ENCODE measurements at regions not wholly inside any gene's neighbourhood (a gene's known extent, or its start where the extent isn't known, plus 50 kb on each side); places are given as distances from the start of the nearest gene placed in this dataset.

DNA sequence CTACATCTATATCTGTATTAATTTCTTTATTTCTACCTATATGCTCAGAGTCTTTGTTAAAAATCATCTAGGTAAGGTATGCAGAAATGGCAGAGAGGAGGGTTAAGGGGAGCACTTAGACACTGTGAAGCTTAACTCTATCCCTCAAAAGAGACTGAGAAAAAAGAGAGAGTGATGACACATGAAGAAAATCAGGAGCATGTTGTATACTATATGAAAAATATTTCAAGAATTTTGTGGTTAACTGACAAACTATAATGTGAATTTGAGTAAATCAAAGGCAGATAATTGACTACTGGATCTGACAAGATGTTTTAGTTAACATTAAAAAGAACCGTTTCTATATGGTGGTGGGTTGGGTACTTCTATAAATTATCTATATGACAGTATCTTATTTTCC, 1814.2 kb upstream of the SEL1L start (continued):
- TF ChIP-seq, protein P1, sequence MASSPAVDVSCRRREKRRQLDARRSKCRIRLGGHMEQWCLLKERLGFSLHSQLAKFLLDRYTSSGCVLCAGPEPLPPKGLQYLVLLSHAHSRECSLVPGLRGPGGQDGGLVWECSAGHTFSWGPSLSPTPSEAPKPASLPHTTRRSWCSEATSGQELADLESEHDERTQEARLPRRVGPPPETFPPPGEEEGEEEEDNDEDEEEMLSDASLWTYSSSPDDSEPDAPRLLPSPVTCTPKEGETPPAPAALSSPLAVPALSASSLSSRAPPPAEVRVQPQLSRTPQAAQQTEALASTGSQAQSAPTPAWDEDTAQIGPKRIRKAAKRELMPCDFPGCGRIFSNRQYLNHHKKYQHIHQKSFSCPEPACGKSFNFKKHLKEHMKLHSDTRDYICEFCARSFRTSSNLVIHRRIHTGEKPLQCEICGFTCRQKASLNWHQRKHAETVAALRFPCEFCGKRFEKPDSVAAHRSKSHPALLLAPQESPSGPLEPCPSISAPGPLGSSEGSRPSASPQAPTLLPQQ (tag by site-specific recombination; IDR thresholded peaks at IDR 0.05), result no peak
- no peak for TF ChIP-seq ZNF266 (tag by site-specific recombination; IDR thresholded peaks at IDR 0.05; ENCODE audit: low read depth)

DNA sequence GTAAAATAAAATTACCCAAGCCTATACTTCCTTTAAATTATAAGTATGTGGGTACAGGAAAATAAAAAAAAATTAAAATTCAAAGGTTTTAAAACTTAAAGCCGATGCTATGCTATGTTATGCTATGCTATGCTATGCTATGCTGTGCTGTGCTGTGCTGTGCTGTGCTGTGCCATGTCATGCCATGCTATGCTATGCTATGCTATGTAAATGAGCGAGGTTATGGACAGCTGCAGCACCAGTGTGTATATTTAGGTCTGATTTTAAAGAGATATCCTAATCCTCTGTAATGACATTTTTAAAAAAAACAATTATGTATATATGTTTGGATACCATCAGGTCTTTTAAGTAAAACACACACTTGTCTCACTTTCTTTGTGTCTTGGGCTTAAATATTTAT, 1822.0 kb upstream of the SEL1L start:
- ChIA-PET CTCF (no interaction called here), POLR2A (no interaction called here)
- no peaks in the 10 kb centered on the region for H3K9me3 ChIP-seq (ENCODE audit: control insufficient read depth, insufficient read depth, low read depth, low read length)
- H3K4me3 ChIP-seq (ENCODE audit: low read depth, low read length), result no peak overlapping the region
- H3K27ac ChIP-seq (ENCODE audit: extremely low read depth, low read depth, low read length), result no peak overlapping the region
- TF ChIP-seq ZSCAN23 (tag by site-specific recombination; IDR thresholded peaks at IDR 0.05) (no peak), ZSCAN16 (tag by site-specific recombination; IDR thresholded peaks at IDR 0.05) (no peak), ZNF664 (tag by site-specific recombination; IDR thresholded peaks at IDR 0.05) (no peak), ZNF768 (tag by site-specific recombination; IDR thresholded peaks at IDR 0.05) (no peak), ZNF324 (tag by site-specific recombination; IDR thresholded peaks at IDR 0.05) (no peak), KLF9 (tag by site-specific recombination; IDR thresholded peaks at IDR 0.05; ENCODE audit: low read depth) (no peak), ZNF629 (tag by site-specific recombination; IDR thresholded peaks at IDR 0.05) (no peak), OSR2 (tag by site-specific recombination; IDR thresholded peaks at IDR 0.05) (no peak), ZNF292 (tag by site-specific recombination; IDR thresholded peaks at IDR 0.05; ENCODE audit: borderline replicate concordance, low read depth) (no peak), ZNF433 (tag by site-specific recombination; IDR thresholded peaks at IDR 0.05; ENCODE audit: low read depth) (no peak), ZNF155 (tag by site-specific recombination; IDR thresholded peaks at IDR 0.05) (no peak)
- TF ChIP-seq, protein P2, sequence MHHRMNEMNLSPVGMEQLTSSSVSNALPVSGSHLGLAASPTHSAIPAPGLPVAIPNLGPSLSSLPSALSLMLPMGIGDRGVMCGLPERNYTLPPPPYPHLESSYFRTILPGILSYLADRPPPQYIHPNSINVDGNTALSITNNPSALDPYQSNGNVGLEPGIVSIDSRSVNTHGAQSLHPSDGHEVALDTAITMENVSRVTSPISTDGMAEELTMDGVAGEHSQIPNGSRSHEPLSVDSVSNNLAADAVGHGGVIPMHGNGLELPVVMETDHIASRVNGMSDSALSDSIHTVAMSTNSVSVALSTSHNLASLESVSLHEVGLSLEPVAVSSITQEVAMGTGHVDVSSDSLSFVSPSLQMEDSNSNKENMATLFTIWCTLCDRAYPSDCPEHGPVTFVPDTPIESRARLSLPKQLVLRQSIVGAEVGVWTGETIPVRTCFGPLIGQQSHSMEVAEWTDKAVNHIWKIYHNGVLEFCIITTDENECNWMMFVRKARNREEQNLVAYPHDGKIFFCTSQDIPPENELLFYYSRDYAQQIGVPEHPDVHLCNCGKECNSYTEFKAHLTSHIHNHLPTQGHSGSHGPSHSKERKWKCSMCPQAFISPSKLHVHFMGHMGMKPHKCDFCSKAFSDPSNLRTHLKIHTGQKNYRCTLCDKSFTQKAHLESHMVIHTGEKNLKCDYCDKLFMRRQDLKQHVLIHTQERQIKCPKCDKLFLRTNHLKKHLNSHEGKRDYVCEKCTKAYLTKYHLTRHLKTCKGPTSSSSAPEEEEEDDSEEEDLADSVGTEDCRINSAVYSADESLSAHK (tag by site-specific recombination; IDR thresholded peaks at IDR 0.05), result no peak
- TF ChIP-seq, protein P3, sequence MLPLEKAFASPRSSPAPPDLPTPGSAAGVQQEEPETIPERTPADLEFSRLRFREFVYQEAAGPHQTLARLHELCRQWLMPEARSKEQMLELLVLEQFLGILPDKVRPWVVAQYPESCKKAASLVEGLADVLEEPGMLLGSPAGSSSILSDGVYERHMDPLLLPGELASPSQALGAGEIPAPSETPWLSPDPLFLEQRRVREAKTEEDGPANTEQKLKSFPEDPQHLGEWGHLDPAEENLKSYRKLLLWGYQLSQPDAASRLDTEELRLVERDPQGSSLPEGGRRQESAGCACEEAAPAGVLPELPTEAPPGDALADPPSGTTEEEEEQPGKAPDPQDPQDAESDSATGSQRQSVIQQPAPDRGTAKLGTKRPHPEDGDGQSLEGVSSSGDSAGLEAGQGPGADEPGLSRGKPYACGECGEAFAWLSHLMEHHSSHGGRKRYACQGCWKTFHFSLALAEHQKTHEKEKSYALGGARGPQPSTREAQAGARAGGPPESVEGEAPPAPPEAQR (tag by site-specific recombination; IDR thresholded peaks at IDR 0.05), result no peak
- TF ChIP-seq, protein P4, sequence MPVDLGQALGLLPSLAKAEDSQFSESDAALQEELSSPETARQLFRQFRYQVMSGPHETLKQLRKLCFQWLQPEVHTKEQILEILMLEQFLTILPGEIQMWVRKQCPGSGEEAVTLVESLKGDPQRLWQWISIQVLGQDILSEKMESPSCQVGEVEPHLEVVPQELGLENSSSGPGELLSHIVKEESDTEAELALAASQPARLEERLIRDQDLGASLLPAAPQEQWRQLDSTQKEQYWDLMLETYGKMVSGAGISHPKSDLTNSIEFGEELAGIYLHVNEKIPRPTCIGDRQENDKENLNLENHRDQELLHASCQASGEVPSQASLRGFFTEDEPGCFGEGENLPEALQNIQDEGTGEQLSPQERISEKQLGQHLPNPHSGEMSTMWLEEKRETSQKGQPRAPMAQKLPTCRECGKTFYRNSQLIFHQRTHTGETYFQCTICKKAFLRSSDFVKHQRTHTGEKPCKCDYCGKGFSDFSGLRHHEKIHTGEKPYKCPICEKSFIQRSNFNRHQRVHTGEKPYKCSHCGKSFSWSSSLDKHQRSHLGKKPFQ (tag by site-specific recombination; IDR thresholded peaks at IDR 0.05), result no peak
- TF ChIP-seq, protein P5, sequence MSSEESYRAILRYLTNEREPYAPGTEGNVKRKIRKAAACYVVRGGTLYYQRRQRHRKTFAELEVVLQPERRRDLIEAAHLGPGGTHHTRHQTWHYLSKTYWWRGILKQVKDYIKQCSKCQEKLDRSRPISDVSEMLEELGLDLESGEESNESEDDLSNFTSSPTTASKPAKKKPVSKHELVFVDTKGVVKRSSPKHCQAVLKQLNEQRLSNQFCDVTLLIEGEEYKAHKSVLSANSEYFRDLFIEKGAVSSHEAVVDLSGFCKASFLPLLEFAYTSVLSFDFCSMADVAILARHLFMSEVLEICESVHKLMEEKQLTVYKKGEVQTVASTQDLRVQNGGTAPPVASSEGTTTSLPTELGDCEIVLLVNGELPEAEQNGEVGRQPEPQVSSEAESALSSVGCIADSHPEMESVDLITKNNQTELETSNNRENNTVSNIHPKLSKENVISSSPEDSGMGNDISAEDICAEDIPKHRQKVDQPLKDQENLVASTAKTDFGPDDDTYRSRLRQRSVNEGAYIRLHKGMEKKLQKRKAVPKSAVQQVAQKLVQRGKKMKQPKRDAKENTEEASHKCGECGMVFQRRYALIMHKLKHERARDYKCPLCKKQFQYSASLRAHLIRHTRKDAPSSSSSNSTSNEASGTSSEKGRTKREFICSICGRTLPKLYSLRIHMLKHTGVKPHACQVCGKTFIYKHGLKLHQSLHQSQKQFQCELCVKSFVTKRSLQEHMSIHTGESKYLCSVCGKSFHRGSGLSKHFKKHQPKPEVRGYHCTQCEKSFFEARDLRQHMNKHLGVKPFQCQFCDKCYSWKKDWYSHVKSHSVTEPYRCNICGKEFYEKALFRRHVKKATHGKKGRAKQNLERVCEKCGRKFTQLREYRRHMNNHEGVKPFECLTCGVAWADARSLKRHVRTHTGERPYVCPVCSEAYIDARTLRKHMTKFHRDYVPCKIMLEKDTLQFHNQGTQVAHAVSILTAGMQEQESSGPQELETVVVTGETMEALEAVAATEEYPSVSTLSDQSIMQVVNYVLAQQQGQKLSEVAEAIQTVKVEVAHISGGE (tag by site-specific recombination; conservative IDR thresholded peaks at IDR 0.05; ENCODE audit: low read depth), result no peak
- TF ChIP-seq, protein P6, sequence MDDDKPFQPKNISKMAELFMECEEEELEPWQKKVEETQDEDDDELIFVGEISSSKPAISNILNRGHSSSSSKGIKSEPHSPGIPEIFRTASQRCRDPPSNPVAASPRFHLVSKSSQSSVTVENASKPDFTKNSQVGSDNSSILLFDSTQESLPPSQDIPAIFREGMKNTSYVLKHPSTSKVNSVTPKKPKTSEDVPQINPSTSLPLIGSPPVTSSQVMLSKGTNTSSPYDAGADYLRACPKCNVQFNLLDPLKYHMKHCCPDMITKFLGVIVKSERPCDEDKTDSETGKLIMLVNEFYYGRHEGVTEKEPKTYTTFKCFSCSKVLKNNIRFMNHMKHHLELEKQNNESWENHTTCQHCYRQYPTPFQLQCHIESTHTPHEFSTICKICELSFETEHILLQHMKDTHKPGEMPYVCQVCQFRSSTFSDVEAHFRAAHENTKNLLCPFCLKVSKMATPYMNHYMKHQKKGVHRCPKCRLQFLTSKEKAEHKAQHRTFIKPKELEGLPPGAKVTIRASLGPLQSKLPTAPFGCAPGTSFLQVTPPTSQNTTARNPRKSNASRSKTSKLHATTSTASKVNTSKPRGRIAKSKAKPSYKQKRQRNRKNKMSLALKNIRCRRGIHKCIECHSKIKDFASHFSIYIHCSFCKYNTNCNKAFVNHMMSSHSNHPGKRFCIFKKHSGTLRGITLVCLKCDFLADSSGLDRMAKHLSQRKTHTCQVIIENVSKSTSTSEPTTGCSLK (tag by site-specific recombination; IDR thresholded peaks at IDR 0.05), result no peak
- TF ChIP-seq, protein P7, sequence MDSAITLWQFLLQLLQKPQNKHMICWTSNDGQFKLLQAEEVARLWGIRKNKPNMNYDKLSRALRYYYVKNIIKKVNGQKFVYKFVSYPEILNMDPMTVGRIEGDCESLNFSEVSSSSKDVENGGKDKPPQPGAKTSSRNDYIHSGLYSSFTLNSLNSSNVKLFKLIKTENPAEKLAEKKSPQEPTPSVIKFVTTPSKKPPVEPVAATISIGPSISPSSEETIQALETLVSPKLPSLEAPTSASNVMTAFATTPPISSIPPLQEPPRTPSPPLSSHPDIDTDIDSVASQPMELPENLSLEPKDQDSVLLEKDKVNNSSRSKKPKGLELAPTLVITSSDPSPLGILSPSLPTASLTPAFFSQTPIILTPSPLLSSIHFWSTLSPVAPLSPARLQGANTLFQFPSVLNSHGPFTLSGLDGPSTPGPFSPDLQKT (IDR thresholded peaks at IDR 0.05; ENCODE audit: borderline replicate concordance, low read depth, low read length), result no peak
- TF ChIP-seq, protein P8, sequence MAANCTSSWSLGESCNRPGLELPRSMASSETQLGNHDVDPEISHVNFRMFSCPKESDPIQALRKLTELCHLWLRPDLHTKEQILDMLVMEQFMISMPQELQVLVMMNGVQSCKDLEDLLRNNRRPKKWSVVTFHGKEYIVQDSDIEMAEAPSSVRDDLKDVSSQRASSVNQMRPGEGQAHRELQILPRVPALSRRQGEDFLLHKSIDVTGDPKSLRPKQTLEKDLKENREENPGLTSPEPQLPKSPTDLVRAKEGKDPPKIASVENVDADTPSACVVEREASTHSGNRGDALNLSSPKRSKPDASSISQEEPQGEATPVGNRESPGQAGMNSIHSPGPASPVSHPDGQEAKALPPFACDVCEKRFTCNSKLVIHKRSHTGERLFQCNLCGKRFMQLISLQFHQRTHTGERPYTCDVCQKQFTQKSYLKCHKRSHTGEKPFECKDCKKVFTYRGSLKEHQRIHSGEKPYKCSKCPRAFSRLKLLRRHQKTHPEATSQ (tag by site-specific recombination; IDR thresholded peaks at IDR 0.05), result no peak
- H3K36me3 ChIP-seq (ENCODE audit: control insufficient read depth in 2 of 2, insufficient read depth in 1 of 2, low read length in 2 of 2), result no peaks in the 10 kb centered on the region
- no peaks in the 10 kb centered on the region for H3K4me1 ChIP-seq (ENCODE audit: control insufficient read depth, insufficient read depth, low read length)
